Right lobe of liver (tissue), 4 donors: ENCODE measurements at regions not wholly inside any gene's neighbourhood (a gene's known extent, or its start where the extent isn't known, plus 50 kb on each side); places are given as distances from the start of the nearest gene placed in this dataset.

Source experiments
- POLR2A ChIP-seq: fragments of 450-650 bp; IDR thresholded peaks from one replicate; pipeline ENCODE4 v1.6.1; 2017; ENCODE audit warnings: antibody characterized with exemption, mild to moderate bottlenecking
- TF ChIP-seq, protein P1 (sequence below), 4 donors: fragments of 200-600 bp in 3 of 4; fragments of 450-650 bp in 1 of 4; IDR thresholded peaks; one replicate each; pipeline versions ENCODE4 v1.5.1 to v1.8.0; 2016 to 2022; ENCODE audit warnings: antibody characterized with exemption in 4 of 4, mild to moderate bottlenecking in 2 of 4
- donor health status: DM: no; HTN: no; CAD: no.
- donor health status: DM: no; HTN: no; CAD: no.
- donor health status: DM: no; HTN: yes; CAD: no.

GRCh38 chr4:79088946-79089691, 149.9 kb upstream of the PAQR3 start:
- TF ChIP-seq, protein P1, sequence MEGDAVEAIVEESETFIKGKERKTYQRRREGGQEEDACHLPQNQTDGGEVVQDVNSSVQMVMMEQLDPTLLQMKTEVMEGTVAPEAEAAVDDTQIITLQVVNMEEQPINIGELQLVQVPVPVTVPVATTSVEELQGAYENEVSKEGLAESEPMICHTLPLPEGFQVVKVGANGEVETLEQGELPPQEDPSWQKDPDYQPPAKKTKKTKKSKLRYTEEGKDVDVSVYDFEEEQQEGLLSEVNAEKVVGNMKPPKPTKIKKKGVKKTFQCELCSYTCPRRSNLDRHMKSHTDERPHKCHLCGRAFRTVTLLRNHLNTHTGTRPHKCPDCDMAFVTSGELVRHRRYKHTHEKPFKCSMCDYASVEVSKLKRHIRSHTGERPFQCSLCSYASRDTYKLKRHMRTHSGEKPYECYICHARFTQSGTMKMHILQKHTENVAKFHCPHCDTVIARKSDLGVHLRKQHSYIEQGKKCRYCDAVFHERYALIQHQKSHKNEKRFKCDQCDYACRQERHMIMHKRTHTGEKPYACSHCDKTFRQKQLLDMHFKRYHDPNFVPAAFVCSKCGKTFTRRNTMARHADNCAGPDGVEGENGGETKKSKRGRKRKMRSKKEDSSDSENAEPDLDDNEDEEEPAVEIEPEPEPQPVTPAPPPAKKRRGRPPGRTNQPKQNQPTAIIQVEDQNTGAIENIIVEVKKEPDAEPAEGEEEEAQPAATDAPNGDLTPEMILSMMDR (IDR thresholded peaks at IDR 0.05), result no peak
- no peak for TF ChIP-seq POLR2A
